Lower lobe of right lung (tissue), 2 donors: ENCODE measurements at regions not wholly inside any gene's neighbourhood (a gene's known extent, or its start where the extent isn't known, plus 50 kb on each side); places are given as distances from the start of the nearest gene placed in this dataset.

ENCODE experiments used
- ATAC-seq, 2 donors: fragments of 200-7000 bp; cut with Tn5 transposase; one replicate each; pipeline ENCODE4 v1.9.1; 2020 to 2022; ENCODE audit warnings: mild to moderate bottlenecking in 2 of 2, moderate library complexity in 2 of 2
- DNase-seq: peaks from one replicate; pipeline ENCODE4 v3.0.0-alpha.2; 2020
- H3K27ac ChIP-seq: fragments of 200-600 bp; one replicate; pipeline ENCODE4 v1.8.0; 2022
- H3K27me3 ChIP-seq: fragments of 200-600 bp; one replicate; pipeline ENCODE4 v1.8.0; 2022; ENCODE audit warnings: low read depth
- H3K36me3 ChIP-seq: fragments of 200-600 bp; one replicate; pipeline ENCODE4 v1.8.0; 2022; ENCODE audit warnings: mild to moderate bottlenecking
- H3K4me1 ChIP-seq: fragments of 200-600 bp; one replicate; pipeline ENCODE4 v1.8.0; 2022
- H3K4me3 ChIP-seq: fragments of 200-600 bp; one replicate; pipeline ENCODE4 v1.8.0; 2022; ENCODE audit warnings: mild to moderate bottlenecking
- H3K9me3 ChIP-seq: fragments of 200-600 bp; one replicate; pipeline ENCODE4 v1.8.0; 2022
- CTCF ChIP-seq: fragments of 200-600 bp; IDR thresholded peaks from one replicate; pipeline ENCODE4 v1.8.0; 2022; ENCODE audit warnings: antibody characterized with exemption, mild to moderate bottlenecking
- intact Hi-C: fragments of 100-400 bp; cut with DNase I; formaldehyde crosslinking; loops from one replicate; pipeline ENCODE4 v1.11.0; 2022
- donor health status: DM: no; HTN: yes; CAD: no; lungs with severe emphysema.

- Histone ChIP-seq H3K27ac (no peak overlapping the region), H3K36me3 (no peaks in the 10 kb centered on the region), H3K27me3 (no peaks in the 10 kb centered on the region), H3K9me3 (no peaks in the 10 kb centered on the region), H3K4me1 (no peaks in the 10 kb centered on the region), H3K4me3 (no peak overlapping the region)
- no peak for TF ChIP-seq CTCF
- DNase-seq = no peak
- no peak for ATAC-seq
- intact Hi-C loops = no loop called here
These were observed 54.4 kb upstream of the TSKU start for GRCh38 chr11:76728778-76729177.

GRCh38 chr11:76729214-76729613 is 53.9 kb upstream of the TSKU start:
- H3K4me1 ChIP-seq = peaks cover 4% of the 10 kb centered on the region
- H3K27ac ChIP-seq = no peak overlapping the region
- H3K27me3 ChIP-seq = no peaks in the 10 kb centered on the region
- ATAC-seq = no peak
- no peaks in the 10 kb centered on the region for H3K9me3 ChIP-seq
- no peak for TF ChIP-seq CTCF
- H3K36me3 ChIP-seq = no peaks in the 10 kb centered on the region
- intact Hi-C loops = no loop called here
- no peak overlapping the region for H3K4me3 ChIP-seq
- no peak for DNase-seq

GRCh38 chr11:76730887-76731565 is 52.1 kb upstream of the TSKU start:
- Histone ChIP-seq H3K9me3 (no peaks in the 10 kb centered on the region), H3K36me3 (no peaks in the 10 kb centered on the region), H3K4me3 (no peak overlapping the region), H3K4me1 (peaks cover 8% of the 10 kb centered on the region), H3K27me3 (no peaks in the 10 kb centered on the region), H3K27ac (no peak overlapping the region)
- TF ChIP-seq CTCF = no peak
- DNase-seq = no peak
- no peak for ATAC-seq
- intact Hi-C loops = loop anchor here (5.0 kb wide), 1 partner anchor 66 kb away; no protein-coding TSS in a partner anchor

- no peaks in the 10 kb centered on the region for H3K9me3 ChIP-seq
- no peak for ATAC-seq
- no peaks in the 10 kb centered on the region for H3K36me3 ChIP-seq
- no peaks in the 10 kb centered on the region for H3K27me3 ChIP-seq
- TF ChIP-seq CTCF = no peak
- DNase-seq = no peak
- intact Hi-C loops = loop anchor here (5.0 kb wide), 1 partner anchor 65 kb away; no protein-coding TSS in a partner anchor
- H3K4me3 ChIP-seq = no peak overlapping the region
- H3K4me1 ChIP-seq = peaks cover 9% of the 10 kb centered on the region
- no peak overlapping the region for H3K27ac ChIP-seq
These were observed 50.5 kb upstream of the TSKU start for GRCh38 chr11:76732643-76733042.
